Activated CD4-positive, alpha-beta T cell treated with anti-CD3 and anti-CD28 coated beads for 48 hours (primary cell): ENCODE measurements at regions not wholly inside any gene's neighbourhood (a gene's known extent, or its start where the extent isn't known, plus 50 kb on each side); places are given as distances from the start of the nearest gene placed in this dataset.
A peak's percentile ranks its signal among the peaks of the same experiment; 100 is the strongest.

Experiments
- DNase-seq: peaks from one replicate; pipeline ENCODE4 v3.0.0-alpha.2; 2020

- DNase-seq = no peak
Measured at GRCh38 chr18:7429831-7430230, 137.3 kb upstream of the PTPRM start.

GRCh38 chr18:7436166-7436565, 130.9 kb upstream of the PTPRM start:
- DNase-seq = no peak

- DNase-seq = no peak
Measured at GRCh38 chr18:7437870-7438269, 129.2 kb upstream of the PTPRM start.

- DNase-seq = no peak
Measured at GRCh38 chr18:7438646-7439045, 128.5 kb upstream of the PTPRM start.

GRCh38 chr18:7447318-7448028, 119.6 kb upstream of the PTPRM start:
- no peak for DNase-seq

GRCh38 chr18:7452331-7452730, 114.8 kb upstream of the PTPRM start:
- DNase-seq = peak; percentile 17

GRCh38 chr18:7454429-7454828, 112.7 kb upstream of the PTPRM start:
- DNase-seq = no peak

GRCh38 chr18:7456376-7456775, 110.7 kb upstream of the PTPRM start:
- DNase-seq = no peak

- DNase-seq = no peak
Measured at GRCh38 chr18:7457262-7457661, 109.9 kb upstream of the PTPRM start.

- DNase-seq = no peak
Measured at GRCh38 chr18:7458884-7459283, 108.2 kb upstream of the PTPRM start.

GRCh38 chr18:7459851-7460770, 107.0 kb upstream of the PTPRM start:
- DNase-seq = no peak

GRCh38 chr18:7464245-7464966, 102.7 kb upstream of the PTPRM start:
- no peak for DNase-seq

GRCh38 chr18:7466190-7466589, 100.9 kb upstream of the PTPRM start:
- no peak for DNase-seq

GRCh38 chr18:7467708-7468466, 99.2 kb upstream of the PTPRM start:
- no peak for DNase-seq

- DNase-seq = no peak
Measured at GRCh38 chr18:7470101-7470500, 97.0 kb upstream of the PTPRM start.

GRCh38 chr18:7470503-7470902, 96.6 kb upstream of the PTPRM start:
- no peak for DNase-seq

- DNase-seq = no peak
Measured at GRCh38 chr18:7476386-7476785, 90.7 kb upstream of the PTPRM start.

- DNase-seq = no peak
Measured at GRCh38 chr18:7479756-7480155, 87.4 kb upstream of the PTPRM start.

- DNase-seq = no peak
Measured at GRCh38 chr18:7480879-7481278, 86.2 kb upstream of the PTPRM start.

- DNase-seq = no peak
Measured at GRCh38 chr18:7482342-7482741, 84.8 kb upstream of the PTPRM start.

- no peak for DNase-seq
Measured at GRCh38 chr18:7485616-7486015, 81.5 kb upstream of the PTPRM start.

- DNase-seq = no peak
Measured at GRCh38 chr18:7488571-7488970, 78.5 kb upstream of the PTPRM start.

GRCh38 chr18:7490104-7490503, 77.0 kb upstream of the PTPRM start:
- DNase-seq = no peak
